ENCODE measurements at regions not wholly inside any gene's neighbourhood (a gene's known extent, or its start where the extent isn't known, plus 50 kb on each side); places are given as distances from the start of the nearest gene placed in this dataset.

DNA sequence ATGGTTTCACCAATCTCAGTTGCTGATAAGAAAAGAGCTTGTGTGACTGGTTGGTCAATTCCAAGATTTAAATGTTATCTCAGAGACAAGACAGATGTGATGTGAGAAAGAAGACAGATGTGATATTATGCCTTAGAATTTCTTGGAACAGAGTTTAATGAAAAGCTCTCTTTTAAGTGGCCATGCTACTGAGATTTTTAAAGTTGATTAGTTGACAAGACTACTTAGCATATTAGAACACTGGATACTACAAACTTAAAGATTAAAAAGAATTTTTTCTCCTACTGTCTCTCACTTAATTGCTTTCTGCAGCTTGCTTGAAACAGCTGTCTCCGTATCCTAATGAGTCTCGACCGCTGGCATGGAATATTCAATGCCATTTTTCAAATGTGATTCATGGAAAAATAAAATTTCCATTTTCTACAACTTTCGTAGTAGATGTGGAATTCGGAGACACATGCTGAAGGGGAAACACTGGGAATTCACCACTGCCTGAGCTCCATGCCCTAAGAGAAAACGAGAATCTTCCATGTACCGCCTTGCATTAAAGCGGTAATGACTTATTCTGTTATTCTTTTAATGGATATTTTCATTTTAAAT is 634.2 kb upstream of the SETBP1 start:
- Histone ChIP-seq H3K36me3 (ENCODE audit: insufficient read depth, low read length) (no peaks in the 10 kb centered on the region), H3K27me3 (ENCODE audit: insufficient read depth, low read length) (peaks cover 27% of the 10 kb centered on the region), H3K27ac (ENCODE audit: low read depth, low read length) (no peak overlapping the region), H3K4me1 (ENCODE audit: control insufficient read depth, insufficient read depth, low read length, unreplicated experiment) (no peaks in the 10 kb centered on the region), H3K4me3 (ENCODE audit: low read depth, low read length) (no peak overlapping the region), H3K79me2 (ENCODE audit: control insufficient read depth, insufficient read depth, low read length, unreplicated experiment) (no peaks in the 10 kb centered on the region), H2AFZ (ENCODE audit: low read length, unreplicated experiment) (no peak overlapping the region)

DNA sequence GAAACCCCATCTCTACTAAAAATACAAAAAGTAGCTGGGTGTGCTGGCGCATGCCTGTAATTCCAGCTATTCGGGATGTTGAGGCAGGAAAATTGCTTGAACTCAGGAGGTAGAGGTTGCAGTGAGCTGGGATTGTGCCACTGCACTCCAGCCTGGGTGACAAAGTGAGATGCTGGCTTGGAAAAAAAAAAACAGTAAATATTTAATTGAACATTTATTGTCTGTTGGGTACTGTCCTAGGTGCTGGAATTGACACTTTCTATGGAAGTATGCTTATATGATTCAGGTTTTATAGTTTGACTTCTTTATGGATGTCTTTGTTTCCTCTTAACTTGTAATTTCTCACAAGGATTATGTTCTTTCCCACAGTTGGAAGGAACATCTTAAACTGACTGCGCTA is 633.1 kb upstream of the SETBP1 start:
- Histone ChIP-seq H3K27me3 (ENCODE audit: insufficient read depth, low read length) (peaks cover 22% of the 10 kb centered on the region), H3K4me3 (ENCODE audit: low read depth, low read length) (no peak overlapping the region), H2AFZ (ENCODE audit: low read length, unreplicated experiment) (no peak overlapping the region), H3K27ac (ENCODE audit: low read depth, low read length) (no peak overlapping the region), H3K36me3 (ENCODE audit: insufficient read depth, low read length) (no peaks in the 10 kb centered on the region), H3K4me1 (ENCODE audit: control insufficient read depth, insufficient read depth, low read length, unreplicated experiment) (no peaks in the 10 kb centered on the region), H3K79me2 (ENCODE audit: control insufficient read depth, insufficient read depth, low read length, unreplicated experiment) (no peaks in the 10 kb centered on the region)

DNA sequence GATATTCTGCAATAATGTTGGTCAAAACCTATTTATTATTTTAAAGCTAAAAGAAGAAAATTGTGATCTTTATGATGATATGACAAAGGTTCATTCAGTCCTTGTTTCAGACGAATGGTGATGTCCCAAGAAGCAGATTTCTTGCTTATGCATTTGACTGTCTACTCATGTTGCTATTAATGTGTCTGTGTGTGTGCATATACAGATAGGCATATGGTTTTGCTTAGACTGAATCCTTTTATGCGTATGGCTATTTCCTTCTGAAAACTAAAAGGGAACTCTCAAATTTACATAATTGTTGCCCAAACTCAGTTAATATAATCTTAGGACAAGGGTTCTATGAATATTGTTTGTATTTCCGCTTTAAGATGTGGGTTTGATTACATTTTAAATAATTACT is 632.3 kb upstream of the SETBP1 start:
- H2AFZ ChIP-seq (ENCODE audit: low read length, unreplicated experiment), result no peak overlapping the region
- no peaks in the 10 kb centered on the region for H3K4me1 ChIP-seq (ENCODE audit: control insufficient read depth, insufficient read depth, low read length, unreplicated experiment)
- H3K27ac ChIP-seq (ENCODE audit: low read depth, low read length), result no peak overlapping the region
- H3K36me3 ChIP-seq (ENCODE audit: insufficient read depth, low read length), result no peaks in the 10 kb centered on the region
- H3K27me3 ChIP-seq (ENCODE audit: insufficient read depth, low read length), result peaks cover 17% of the 10 kb centered on the region; the same call in 1 of the 2 replicates
- no peak overlapping the region for H3K4me3 ChIP-seq (ENCODE audit: low read depth, low read length)
- no peaks in the 10 kb centered on the region for H3K79me2 ChIP-seq (ENCODE audit: control insufficient read depth, insufficient read depth, low read length, unreplicated experiment)

DNA sequence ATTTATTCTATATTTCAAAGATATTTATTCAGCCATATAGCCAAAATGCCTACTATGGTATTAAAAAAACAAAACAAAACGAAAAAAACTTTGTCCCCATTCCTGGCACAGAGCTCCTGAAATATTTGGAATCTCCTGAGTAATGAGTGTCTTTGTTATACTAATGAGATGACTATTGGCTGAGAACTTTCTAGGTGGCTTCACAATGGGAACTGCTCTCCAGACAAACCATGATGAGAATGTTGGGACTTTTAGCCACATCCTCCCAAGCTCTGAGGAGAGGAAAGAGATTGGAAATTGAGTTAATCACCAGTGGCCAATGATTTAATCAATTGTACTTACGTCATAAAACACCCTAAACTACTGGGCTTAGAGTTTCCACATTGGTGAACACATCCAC is 631.8 kb upstream of the SETBP1 start:
- H3K79me2 ChIP-seq (ENCODE audit: control insufficient read depth, insufficient read depth, low read length, unreplicated experiment), result no peaks in the 10 kb centered on the region
- H3K36me3 ChIP-seq (ENCODE audit: insufficient read depth, low read length), result no peaks in the 10 kb centered on the region
- H3K27me3 ChIP-seq (ENCODE audit: insufficient read depth, low read length), result peaks cover 13% of the 10 kb centered on the region; the same call in 1 of the 2 replicates
- no peaks in the 10 kb centered on the region for H3K4me1 ChIP-seq (ENCODE audit: control insufficient read depth, insufficient read depth, low read length, unreplicated experiment)
- no peak overlapping the region for H2AFZ ChIP-seq (ENCODE audit: low read length, unreplicated experiment)
- no peak overlapping the region for H3K4me3 ChIP-seq (ENCODE audit: low read depth, low read length)
- H3K27ac ChIP-seq (ENCODE audit: low read depth, low read length), result no peak overlapping the region

DNA sequence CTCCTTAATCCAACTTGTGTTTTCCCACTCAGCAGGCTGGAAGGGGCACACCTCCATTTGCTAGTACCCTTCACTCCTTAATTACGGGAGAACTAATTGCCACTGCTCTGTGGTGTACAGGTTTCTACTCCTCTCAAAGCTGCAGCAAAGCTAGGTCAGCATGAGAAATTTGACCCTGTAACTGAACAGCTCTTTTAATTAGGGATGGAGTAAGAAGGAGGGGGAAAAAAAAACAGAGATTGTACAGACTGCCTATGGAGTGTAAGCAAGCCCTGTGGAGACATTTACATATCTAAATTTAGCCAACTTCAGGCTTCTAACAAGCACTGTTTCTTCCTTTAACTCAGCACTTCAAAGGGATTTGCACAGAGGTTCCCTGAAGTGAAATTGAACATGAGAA is 629.7 kb upstream of the SETBP1 start:
- no peaks in the 10 kb centered on the region for H3K79me2 ChIP-seq (ENCODE audit: control insufficient read depth, insufficient read depth, low read length, unreplicated experiment)
- no peak overlapping the region for H3K4me3 ChIP-seq (ENCODE audit: low read depth, low read length)
- 0 out of 2 replicates have a peak, but pooled peaks cover 6% of the 10 kb centered on the region for H3K27me3 ChIP-seq (ENCODE audit: insufficient read depth, low read length)
- no peaks in the 10 kb centered on the region for H3K4me1 ChIP-seq (ENCODE audit: control insufficient read depth, insufficient read depth, low read length, unreplicated experiment)
- H2AFZ ChIP-seq (ENCODE audit: low read length, unreplicated experiment), result no peak overlapping the region
- no peaks in the 10 kb centered on the region for H3K36me3 ChIP-seq (ENCODE audit: insufficient read depth, low read length)
- no peak overlapping the region for H3K27ac ChIP-seq (ENCODE audit: low read depth, low read length)

DNA sequence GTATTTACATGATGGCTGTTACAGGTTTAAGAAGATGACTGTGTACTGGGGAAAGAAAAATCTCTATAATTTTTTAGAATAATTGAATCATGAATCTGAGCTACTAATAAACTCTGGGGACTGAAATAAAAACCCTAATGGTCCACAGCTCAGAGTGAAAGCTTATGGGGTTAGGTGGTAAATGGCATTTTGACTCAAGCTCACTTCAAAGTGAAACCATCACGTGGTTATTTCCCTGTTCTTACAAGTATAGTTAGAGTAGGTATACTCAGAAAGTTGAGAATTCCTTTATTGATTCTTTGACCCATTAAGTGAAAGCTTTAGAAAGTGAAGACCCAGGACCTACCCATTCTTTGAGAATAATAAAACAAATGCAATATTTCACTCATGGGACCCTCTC is 626.2 kb upstream of the SETBP1 start:
- no peak overlapping the region for H2AFZ ChIP-seq (ENCODE audit: low read length, unreplicated experiment)
- H3K36me3 ChIP-seq (ENCODE audit: insufficient read depth, low read length), result no peaks in the 10 kb centered on the region
- no peak overlapping the region for H3K4me3 ChIP-seq (ENCODE audit: low read depth, low read length)

DNA sequence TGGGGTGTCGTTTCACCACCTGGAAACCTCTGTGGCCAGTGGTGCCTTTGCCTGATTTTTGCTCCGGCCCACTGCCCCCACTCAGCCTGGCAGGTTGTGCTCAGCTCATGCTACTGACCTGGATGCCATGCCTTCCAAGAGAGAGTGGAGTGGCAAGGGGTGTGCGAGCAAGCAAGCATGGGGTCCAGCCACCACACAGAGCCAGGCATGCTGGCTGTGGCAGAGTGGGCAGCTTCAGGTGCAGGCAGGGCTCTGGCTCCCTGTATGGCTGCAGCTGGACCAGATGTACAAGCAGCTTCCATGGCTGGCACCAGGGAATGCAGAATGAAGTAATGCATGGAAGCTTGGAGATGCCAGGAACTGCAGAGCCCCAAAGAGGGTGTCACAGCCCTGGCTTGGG is 620.5 kb upstream of the SETBP1 start:
- no peak overlapping the region for H2AFZ ChIP-seq (ENCODE audit: low read length, unreplicated experiment)
- no peaks in the 10 kb centered on the region for H3K27me3 ChIP-seq (ENCODE audit: insufficient read depth, low read length)
- H3K79me2 ChIP-seq (ENCODE audit: control insufficient read depth, insufficient read depth, low read length, unreplicated experiment), result no peaks in the 10 kb centered on the region
- H3K4me3 ChIP-seq (ENCODE audit: low read depth, low read length), result no peak overlapping the region
- H3K36me3 ChIP-seq (ENCODE audit: insufficient read depth, low read length), result no peaks in the 10 kb centered on the region
- H3K4me1 ChIP-seq (ENCODE audit: control insufficient read depth, insufficient read depth, low read length, unreplicated experiment), result no peaks in the 10 kb centered on the region
- H3K27ac ChIP-seq (ENCODE audit: low read depth, low read length), result no peak overlapping the region

More for the DNA sequence above, 626.2 kb upstream of the SETBP1 start:
- H3K27me3 ChIP-seq (ENCODE audit: insufficient read depth, low read length), result 0 out of 2 replicates have a peak, but pooled peaks cover 3% of the 10 kb centered on the region
- no peak overlapping the region for H3K27ac ChIP-seq (ENCODE audit: low read depth, low read length)
- H3K79me2 ChIP-seq (ENCODE audit: control insufficient read depth, insufficient read depth, low read length, unreplicated experiment), result no peaks in the 10 kb centered on the region
- H3K4me1 ChIP-seq (ENCODE audit: control insufficient read depth, insufficient read depth, low read length, unreplicated experiment), result no peaks in the 10 kb centered on the region

DNA sequence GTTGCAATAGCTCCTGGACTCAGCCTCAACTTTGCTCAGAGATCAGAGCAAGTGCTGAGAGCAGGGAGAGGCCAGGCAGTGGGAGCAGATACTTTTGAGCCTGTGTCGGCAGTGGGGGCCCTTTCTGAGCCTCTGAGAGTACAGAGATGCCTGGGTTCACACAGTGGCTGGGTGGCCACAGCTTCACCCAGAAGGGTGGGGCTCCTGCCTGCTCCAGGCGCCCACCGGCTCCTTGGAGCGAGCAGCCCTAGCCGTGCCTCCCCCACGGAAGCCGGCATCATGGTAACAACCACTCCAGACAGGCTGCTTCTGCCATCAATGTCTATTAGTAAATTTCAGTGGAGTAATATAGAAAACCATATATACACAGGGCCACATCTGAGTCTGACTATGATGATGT is 619.2 kb upstream of the SETBP1 start:
- Histone ChIP-seq H3K27me3 (ENCODE audit: insufficient read depth, low read length) (no peaks in the 10 kb centered on the region), H3K27ac (ENCODE audit: low read depth, low read length) (no peak overlapping the region), H3K4me3 (ENCODE audit: low read depth, low read length) (no peak overlapping the region), H3K36me3 (ENCODE audit: insufficient read depth, low read length) (no peaks in the 10 kb centered on the region), H3K4me1 (ENCODE audit: control insufficient read depth, insufficient read depth, low read length, unreplicated experiment) (no peaks in the 10 kb centered on the region), H3K79me2 (ENCODE audit: control insufficient read depth, insufficient read depth, low read length, unreplicated experiment) (no peaks in the 10 kb centered on the region), H2AFZ (ENCODE audit: low read length, unreplicated experiment) (no peak overlapping the region)

DNA sequence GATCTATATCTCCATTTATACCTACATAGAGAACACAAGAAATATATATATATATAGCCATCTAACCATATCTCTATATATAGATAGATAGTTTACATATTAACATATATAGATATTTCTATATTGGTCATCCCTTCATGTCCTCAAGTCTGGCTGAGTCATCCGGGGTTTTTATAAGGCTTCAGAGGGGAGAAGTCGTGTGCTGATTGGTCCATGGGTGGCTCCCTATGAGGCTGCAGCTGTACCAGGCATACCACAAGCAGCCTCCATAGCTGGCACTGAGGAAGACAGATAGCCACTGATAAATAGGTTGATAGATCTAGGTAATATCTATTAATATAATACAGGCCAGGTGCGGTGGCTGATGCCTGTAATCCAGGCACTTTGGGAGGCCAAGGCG is 618.3 kb upstream of the SETBP1 start:
- no peaks in the 10 kb centered on the region for H3K79me2 ChIP-seq (ENCODE audit: control insufficient read depth, insufficient read depth, low read length, unreplicated experiment)
- no peaks in the 10 kb centered on the region for H3K4me1 ChIP-seq (ENCODE audit: control insufficient read depth, insufficient read depth, low read length, unreplicated experiment)
- no peak overlapping the region for H3K4me3 ChIP-seq (ENCODE audit: low read depth, low read length)
- no peak overlapping the region for H2AFZ ChIP-seq (ENCODE audit: low read length, unreplicated experiment)
- no peaks in the 10 kb centered on the region for H3K27me3 ChIP-seq (ENCODE audit: insufficient read depth, low read length)
- no peak overlapping the region for H3K27ac ChIP-seq (ENCODE audit: low read depth, low read length)
- H3K36me3 ChIP-seq (ENCODE audit: insufficient read depth, low read length), result no peaks in the 10 kb centered on the region

DNA sequence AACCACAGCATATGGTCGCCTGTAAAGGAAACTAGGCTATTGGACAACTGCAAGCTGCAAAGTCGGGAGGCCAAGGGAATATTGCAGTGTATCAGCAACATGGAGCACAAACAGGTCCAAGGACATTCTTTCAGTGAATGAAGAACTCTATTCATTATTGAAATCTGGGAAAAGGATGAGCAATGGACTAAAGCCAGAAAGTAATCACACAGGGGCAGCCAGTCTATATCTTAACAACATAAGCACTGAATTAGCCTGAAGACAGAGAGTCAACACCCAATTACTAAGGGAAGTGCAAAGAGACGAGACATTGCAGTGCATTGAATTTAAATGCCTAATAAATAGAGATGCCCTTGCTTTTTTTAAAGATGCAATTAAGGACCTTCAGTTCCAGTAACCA is 615.5 kb upstream of the SETBP1 start:
- Histone ChIP-seq H3K27me3 (ENCODE audit: insufficient read depth, low read length) (no peaks in the 10 kb centered on the region), H3K36me3 (ENCODE audit: insufficient read depth, low read length) (no peaks in the 10 kb centered on the region), H3K4me3 (ENCODE audit: low read depth, low read length) (no peak overlapping the region), H3K79me2 (ENCODE audit: control insufficient read depth, insufficient read depth, low read length, unreplicated experiment) (no peaks in the 10 kb centered on the region), H2AFZ (ENCODE audit: low read length, unreplicated experiment) (no peak overlapping the region), H3K27ac (ENCODE audit: low read depth, low read length) (no peak overlapping the region), H3K4me1 (ENCODE audit: control insufficient read depth, insufficient read depth, low read length, unreplicated experiment) (no peaks in the 10 kb centered on the region)

DNA sequence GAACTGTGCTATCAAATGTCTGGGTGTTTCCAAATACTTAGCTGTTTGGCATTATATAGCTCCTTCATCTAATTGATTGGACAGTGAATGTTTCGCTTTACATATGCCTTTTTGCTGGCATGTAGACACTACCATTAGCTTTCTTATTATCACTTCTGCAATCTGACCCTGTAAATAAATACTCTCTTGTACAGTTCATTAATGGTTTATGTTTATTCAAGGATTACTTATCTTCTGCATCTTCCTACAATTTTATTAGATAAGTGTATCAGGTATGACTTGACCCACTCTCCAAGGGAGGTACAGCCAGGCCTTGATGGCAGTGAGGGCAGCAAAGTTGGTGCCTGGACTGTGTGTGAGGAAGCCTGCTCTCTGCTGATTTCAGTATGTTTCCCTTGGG is 614.1 kb upstream of the SETBP1 start:
- Histone ChIP-seq H3K36me3 (ENCODE audit: insufficient read depth, low read length) (no peaks in the 10 kb centered on the region), H3K27ac (ENCODE audit: low read depth, low read length) (no peak overlapping the region), H3K79me2 (ENCODE audit: control insufficient read depth, insufficient read depth, low read length, unreplicated experiment) (no peaks in the 10 kb centered on the region), H3K4me1 (ENCODE audit: control insufficient read depth, insufficient read depth, low read length, unreplicated experiment) (no peaks in the 10 kb centered on the region), H3K4me3 (ENCODE audit: low read depth, low read length) (no peak overlapping the region), H2AFZ (ENCODE audit: low read length, unreplicated experiment) (no peak overlapping the region), H3K27me3 (ENCODE audit: insufficient read depth, low read length) (no peaks in the 10 kb centered on the region)

All from ACC112 (cell line).